ENCODE measurements at regions not wholly inside any gene's neighbourhood (a gene's known extent, or its start where the extent isn't known, plus 50 kb on each side); places are given as distances from the start of the nearest gene placed in this dataset.

DNA sequence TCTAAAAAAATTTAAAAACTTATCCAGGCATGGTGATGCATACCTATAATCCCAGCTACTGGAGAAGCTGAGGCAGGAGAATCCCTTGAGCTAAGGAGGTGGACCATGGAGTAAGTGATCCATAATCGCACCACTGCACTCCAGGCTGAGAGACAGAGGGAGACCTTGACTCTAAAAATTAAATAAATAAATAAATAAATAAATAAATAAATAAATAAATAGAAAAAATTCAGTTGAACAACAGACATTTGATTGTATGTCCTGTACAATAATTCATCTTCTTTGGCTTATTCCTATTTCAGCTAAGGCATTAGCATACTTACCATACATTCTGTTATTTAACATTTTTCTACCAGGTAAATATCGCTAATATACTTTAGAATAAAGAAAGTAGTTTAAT, 726.1 kb upstream of the GALNTL6 start (continued):
- TF ChIP-seq ZNF331 (CRISPR knock-in tag; IDR thresholded peaks at IDR 0.05; ENCODE audit: low read depth) (no peak), CREB1 (CRISPR knock-in tag; IDR thresholded peaks at IDR 0.05; ENCODE audit: low read depth) (no peak), JUNB (IDR thresholded peaks at IDR 0.05; ENCODE audit: unreplicated experiment) (no peak), STAT1 (IDR thresholded peaks at IDR 0.05; ENCODE audit: unreplicated experiment) (no peak)
- TF ChIP-seq, protein P1, sequence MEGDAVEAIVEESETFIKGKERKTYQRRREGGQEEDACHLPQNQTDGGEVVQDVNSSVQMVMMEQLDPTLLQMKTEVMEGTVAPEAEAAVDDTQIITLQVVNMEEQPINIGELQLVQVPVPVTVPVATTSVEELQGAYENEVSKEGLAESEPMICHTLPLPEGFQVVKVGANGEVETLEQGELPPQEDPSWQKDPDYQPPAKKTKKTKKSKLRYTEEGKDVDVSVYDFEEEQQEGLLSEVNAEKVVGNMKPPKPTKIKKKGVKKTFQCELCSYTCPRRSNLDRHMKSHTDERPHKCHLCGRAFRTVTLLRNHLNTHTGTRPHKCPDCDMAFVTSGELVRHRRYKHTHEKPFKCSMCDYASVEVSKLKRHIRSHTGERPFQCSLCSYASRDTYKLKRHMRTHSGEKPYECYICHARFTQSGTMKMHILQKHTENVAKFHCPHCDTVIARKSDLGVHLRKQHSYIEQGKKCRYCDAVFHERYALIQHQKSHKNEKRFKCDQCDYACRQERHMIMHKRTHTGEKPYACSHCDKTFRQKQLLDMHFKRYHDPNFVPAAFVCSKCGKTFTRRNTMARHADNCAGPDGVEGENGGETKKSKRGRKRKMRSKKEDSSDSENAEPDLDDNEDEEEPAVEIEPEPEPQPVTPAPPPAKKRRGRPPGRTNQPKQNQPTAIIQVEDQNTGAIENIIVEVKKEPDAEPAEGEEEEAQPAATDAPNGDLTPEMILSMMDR (conservative IDR thresholded peaks at IDR 0.05; ENCODE audit: low read depth in 2 of 2), result no peak

DNA sequence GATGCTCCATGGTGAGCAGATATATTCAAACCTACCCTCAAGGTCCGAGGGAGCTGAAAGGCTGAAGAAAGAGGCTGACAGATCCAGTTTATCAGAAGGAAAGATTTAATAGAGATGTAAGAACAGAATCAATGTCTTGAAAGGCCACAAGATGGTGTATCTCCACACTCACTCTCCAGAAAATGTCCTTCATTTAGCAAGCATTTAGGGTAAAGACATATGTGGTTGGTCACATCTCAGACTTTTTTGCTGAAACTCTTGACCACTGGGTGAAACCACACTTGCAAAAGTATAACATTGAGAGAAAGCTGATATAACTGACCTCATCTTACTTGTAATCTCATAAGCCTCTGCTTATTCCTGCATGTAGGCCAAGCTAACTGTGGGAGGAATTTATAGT, 745.8 kb upstream of the GALNTL6 start:
- H3K9me3 Mint-ChIP-seq, result peaks cover 12% of the 10 kb centered on the region; the same call in 2 of the 3 replicates
- H3K79me2 ChIP-seq (replicated peaks; ENCODE audit: insufficient read depth), result no peaks in the 10 kb centered on the region
- H3K4me1 Mint-ChIP-seq, result no peaks in the 10 kb centered on the region
- H3K9me2 ChIP-seq (ENCODE audit: insufficient read depth), result no peaks in the 10 kb centered on the region
- no peaks in the 10 kb centered on the region for H3K27me3 Mint-ChIP-seq (ENCODE audit: insufficient read depth, low read depth, poor library complexity)
- no peak overlapping the region for H3K4me3 ChIP-seq
- no peaks in the 10 kb centered on the region for H4K20me1 ChIP-seq (replicated peaks; ENCODE audit: insufficient read depth)
- no peaks in the 10 kb centered on the region for H3K36me3 Mint-ChIP-seq (ENCODE audit: low read depth)
- no peak overlapping the region for H3K27ac Mint-ChIP-seq
- no peak overlapping the region for H3K4me3 Mint-ChIP-seq
- H3K4me1 ChIP-seq (ENCODE audit: insufficient read depth), result no peaks in the 10 kb centered on the region
- TF ChIP-seq POLR2AphosphoS5 (IDR thresholded peaks at IDR 0.05; ENCODE audit: low read depth), result no peak
- no peak for TF ChIP-seq CREB1 (CRISPR knock-in tag; IDR thresholded peaks at IDR 0.05; ENCODE audit: low read depth)
- TF ChIP-seq, protein P2, sequence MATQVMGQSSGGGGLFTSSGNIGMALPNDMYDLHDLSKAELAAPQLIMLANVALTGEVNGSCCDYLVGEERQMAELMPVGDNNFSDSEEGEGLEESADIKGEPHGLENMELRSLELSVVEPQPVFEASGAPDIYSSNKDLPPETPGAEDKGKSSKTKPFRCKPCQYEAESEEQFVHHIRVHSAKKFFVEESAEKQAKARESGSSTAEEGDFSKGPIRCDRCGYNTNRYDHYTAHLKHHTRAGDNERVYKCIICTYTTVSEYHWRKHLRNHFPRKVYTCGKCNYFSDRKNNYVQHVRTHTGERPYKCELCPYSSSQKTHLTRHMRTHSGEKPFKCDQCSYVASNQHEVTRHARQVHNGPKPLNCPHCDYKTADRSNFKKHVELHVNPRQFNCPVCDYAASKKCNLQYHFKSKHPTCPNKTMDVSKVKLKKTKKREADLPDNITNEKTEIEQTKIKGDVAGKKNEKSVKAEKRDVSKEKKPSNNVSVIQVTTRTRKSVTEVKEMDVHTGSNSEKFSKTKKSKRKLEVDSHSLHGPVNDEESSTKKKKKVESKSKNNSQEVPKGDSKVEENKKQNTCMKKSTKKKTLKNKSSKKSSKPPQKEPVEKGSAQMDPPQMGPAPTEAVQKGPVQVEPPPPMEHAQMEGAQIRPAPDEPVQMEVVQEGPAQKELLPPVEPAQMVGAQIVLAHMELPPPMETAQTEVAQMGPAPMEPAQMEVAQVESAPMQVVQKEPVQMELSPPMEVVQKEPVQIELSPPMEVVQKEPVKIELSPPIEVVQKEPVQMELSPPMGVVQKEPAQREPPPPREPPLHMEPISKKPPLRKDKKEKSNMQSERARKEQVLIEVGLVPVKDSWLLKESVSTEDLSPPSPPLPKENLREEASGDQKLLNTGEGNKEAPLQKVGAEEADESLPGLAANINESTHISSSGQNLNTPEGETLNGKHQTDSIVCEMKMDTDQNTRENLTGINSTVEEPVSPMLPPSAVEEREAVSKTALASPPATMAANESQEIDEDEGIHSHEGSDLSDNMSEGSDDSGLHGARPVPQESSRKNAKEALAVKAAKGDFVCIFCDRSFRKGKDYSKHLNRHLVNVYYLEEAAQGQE (IDR thresholded peaks at IDR 0.05; ENCODE audit: unreplicated experiment), result no peak
- TF ChIP-seq NANOG (IDR thresholded peaks at IDR 0.05; ENCODE audit: borderline replicate concordance), result no peak
- TF ChIP-seq, protein P1 (conservative IDR thresholded peaks at IDR 0.05; ENCODE audit: low read depth in 2 of 2), result peak; percentile 15 to 40; a peak in 2 of 4 replicates
- no peak overlapping the region for H2AFZ ChIP-seq
- H3F3A ChIP-seq (replicated peaks; ENCODE audit: low read depth), result no peaks in the 10 kb centered on the region
- H3K27me3 ChIP-seq (ENCODE audit: insufficient read depth), result no peaks in the 10 kb centered on the region
- H3K4me2 ChIP-seq, result no peak overlapping the region
- H3K27ac ChIP-seq (ENCODE audit: low read depth), result no peak overlapping the region
- DNase-seq (ENCODE audit: low spot score), result peak; percentile 30
- no peaks in the 10 kb centered on the region; the same call in 1 of the 2 replicates for H3K36me3 ChIP-seq (ENCODE audit: insufficient read depth)
- no peak for ATAC-seq

Data from GM23338 (cell line).